GM13976 (cell line): ENCODE measurements at regions not wholly inside any gene's neighbourhood (a gene's known extent, or its start where the extent isn't known, plus 50 kb on each side); places are given as distances from the start of the nearest gene placed in this dataset.

Experiments
- DNase-seq: peaks from one replicate; pipeline ENCODE4 v3.0.0; 2012; ENCODE audit warnings: low spot score
- CTCF ChIP-seq: IDR thresholded peaks from 2 replicates; pipeline ENCODE4 v1.5.1; 2012; ENCODE audit warnings: borderline replicate concordance, mild to moderate bottlenecking; ENCODE audit not compliant: insufficient read depth; ENCODE audit errors: extremely low read depth, missing control alignments, control extremely low read depth
- in situ Hi-C: fragments of 300-500 bp; cut with MboI; formaldehyde crosslinking; loops from one replicate; pipeline ENCODE4 v1.12.0; 2022; ENCODE audit warnings: low sequenced_read_pairs, mixed read lengths, inconsistent platforms; ENCODE audit not compliant: unreplicated experiment

- TF ChIP-seq CTCF, result no peak
- in situ Hi-C loops, result loop anchor here (25.0 kb wide), 1 partner anchor 592 kb away; no protein-coding TSS in a partner anchor
- DNase-seq, result no peak
These were observed 724.5 kb upstream of the POT1 start for GRCh38 chr7:125654076-125654475.

- DNase-seq, result no peak
- in situ Hi-C loops, result loop anchor here (25.0 kb wide), 1 partner anchor 590 kb away; no protein-coding TSS in a partner anchor
- no peak for TF ChIP-seq CTCF
These were observed 722.4 kb upstream of the POT1 start for GRCh38 chr7:125651823-125652528.

- DNase-seq, result no peak
- in situ Hi-C loops, result no loop called here
- TF ChIP-seq CTCF, result no peak
These were observed 718.9 kb upstream of the POT1 start for GRCh38 chr7:125648543-125648942.

- DNase-seq, result no peak
- in situ Hi-C loops, result no loop called here
- no peak for TF ChIP-seq CTCF
These were observed 716.1 kb upstream of the POT1 start for GRCh38 chr7:125645770-125646169.

- in situ Hi-C loops, result no loop called here
- DNase-seq, result no peak
- TF ChIP-seq CTCF, result no peak
These were observed 714.5 kb upstream of the POT1 start for GRCh38 chr7:125644109-125644508.

- DNase-seq, result no peak
- in situ Hi-C loops, result no loop called here
- TF ChIP-seq CTCF, result no peak
These were observed 713.7 kb upstream of the POT1 start for GRCh38 chr7:125643302-125643701.
